ENCODE measurements at regions not wholly inside any gene's neighbourhood (a gene's known extent, or its start where the extent isn't known, plus 50 kb on each side); places are given as distances from the start of the nearest gene placed in this dataset.
"Not testable (repeated sequence)": the region's sequence is repeated elsewhere in the genome, so short reads cannot be mapped to it uniquely, and the experiment has no call there.

GRCh38 chr13:90591260-90591926, 756.1 kb upstream of the MIR17HG start:
- no peak for DNase-seq

DNA sequence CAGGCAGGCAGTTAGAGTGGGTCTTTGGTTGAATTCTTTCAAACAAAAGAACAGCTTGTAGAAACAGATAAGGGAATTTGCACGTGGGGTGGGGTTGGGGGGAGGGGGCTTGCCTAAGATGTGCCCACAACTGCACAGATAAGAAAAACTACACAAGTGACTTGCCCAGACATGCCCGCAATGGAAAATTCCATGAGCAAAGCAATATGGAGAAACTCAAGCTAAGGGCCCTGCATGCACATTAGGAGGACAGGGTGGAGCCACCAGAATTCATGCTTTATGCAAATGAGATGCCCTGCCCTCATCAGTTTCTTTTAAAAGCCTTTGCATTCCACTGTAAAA, 755.6 kb upstream of the MIR17HG start:
- no peak for DNase-seq

- no peak for DNase-seq
Measured at GRCh38 chr13:90592943-90593342, 754.5 kb upstream of the MIR17HG start.

GRCh38 chr13:90594681-90595080, 752.8 kb upstream of the MIR17HG start:
- no peak for DNase-seq

GRCh38 chr13:90605664-90606063, 741.8 kb upstream of the MIR17HG start:
- no peak for DNase-seq

- DNase-seq: not testable (repeated sequence)
Measured at GRCh38 chr13:90606921-90607320, 740.6 kb upstream of the MIR17HG start.

DNA sequence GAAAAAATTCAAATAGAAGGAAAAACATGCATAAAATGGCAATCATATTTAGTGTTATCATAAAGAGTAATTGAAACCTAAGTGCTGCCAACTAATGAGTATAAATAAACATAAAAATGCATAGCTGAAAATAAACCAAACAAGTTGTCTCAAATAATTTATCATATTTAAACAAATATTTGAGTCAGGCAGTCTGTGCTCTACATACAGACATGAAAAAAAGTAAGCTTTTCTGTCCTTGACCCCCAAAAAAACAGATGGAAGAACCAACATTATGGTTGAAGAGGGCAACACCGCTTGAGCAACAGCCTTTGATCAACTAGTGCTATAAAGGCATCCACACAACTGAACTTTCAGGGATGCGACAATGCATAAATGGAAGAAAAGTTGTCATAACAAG, 735.1 kb upstream of the MIR17HG start:
- no peak for DNase-seq

GRCh38 chr13:90613076-90613795, 734.3 kb upstream of the MIR17HG start:
- no peak for DNase-seq

DNA sequence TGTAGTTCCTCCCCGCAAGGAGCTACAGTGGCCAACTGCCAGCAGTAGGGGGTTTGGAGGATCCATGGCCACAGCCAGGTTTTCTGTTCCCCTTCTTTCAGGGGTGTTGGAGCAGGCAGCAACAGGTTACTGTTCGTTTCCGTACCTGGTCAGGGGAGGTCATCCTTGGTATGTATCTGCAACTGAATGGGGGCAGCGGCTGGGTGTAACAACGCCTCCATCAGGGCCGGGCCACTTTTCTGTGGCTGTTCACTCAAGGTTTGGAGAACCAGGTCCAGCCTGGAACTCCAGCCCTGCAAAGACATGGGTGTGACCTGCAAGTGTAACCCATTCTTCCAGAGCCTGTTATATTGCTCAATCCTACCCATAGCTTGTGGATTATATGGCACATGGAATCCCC, 732.3 kb upstream of the MIR17HG start:
- no peak for DNase-seq

- DNase-seq: no peak
Measured at GRCh38 chr13:90615767-90616166, 731.7 kb upstream of the MIR17HG start.

GRCh38 chr13:90618133-90618532, 729.4 kb upstream of the MIR17HG start:
- no peak for DNase-seq

DNA sequence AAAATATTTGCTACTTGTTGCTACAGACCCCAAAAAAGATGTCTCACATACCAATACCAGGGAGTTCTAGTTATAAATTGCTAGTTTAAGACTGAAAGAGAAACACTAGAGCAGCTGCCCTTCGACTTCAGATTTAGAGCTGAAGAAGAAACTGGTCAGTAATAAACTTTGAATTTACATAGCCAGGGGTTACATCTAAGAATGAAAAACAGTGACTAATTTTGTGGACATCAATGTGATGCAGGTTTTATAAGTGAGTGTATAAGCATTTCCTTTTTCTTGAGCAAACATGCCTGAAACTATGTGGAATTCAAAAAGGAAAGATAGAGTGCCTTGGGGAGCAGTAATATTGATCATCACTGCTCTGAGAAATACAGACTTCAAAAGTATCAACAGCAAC, 724.9 kb upstream of the MIR17HG start:
- DNase-seq: no peak

- no peak for DNase-seq
Measured at GRCh38 chr13:90623318-90624011, 724.0 kb upstream of the MIR17HG start.

- DNase-seq: no peak
Measured at GRCh38 chr13:90627813-90628212, 719.7 kb upstream of the MIR17HG start.

GRCh38 chr13:90628471-90628870, 719.0 kb upstream of the MIR17HG start:
- no peak for DNase-seq

GRCh38 chr13:90630716-90631115, 716.8 kb upstream of the MIR17HG start:
- DNase-seq: no peak

DNA sequence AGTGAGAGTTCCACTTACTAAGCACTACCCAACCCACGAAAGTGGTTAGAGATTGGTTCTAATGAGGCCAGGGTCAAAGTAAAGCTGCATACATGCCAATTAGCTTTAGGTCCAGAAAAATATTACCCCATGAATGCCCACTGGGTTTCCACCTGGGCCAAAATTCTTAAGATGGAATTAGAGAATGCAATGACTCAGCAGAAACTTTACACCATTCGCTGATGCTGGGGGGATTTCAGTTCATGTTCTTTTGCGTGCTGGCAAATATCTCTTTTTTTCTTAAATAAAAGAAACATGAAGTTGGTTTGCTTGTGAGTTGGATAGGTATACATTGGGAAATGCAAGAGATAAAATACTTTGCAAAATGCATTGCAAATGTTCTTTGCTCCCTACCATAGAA, 715.3 kb upstream of the MIR17HG start:
- DNase-seq: no peak

DNA sequence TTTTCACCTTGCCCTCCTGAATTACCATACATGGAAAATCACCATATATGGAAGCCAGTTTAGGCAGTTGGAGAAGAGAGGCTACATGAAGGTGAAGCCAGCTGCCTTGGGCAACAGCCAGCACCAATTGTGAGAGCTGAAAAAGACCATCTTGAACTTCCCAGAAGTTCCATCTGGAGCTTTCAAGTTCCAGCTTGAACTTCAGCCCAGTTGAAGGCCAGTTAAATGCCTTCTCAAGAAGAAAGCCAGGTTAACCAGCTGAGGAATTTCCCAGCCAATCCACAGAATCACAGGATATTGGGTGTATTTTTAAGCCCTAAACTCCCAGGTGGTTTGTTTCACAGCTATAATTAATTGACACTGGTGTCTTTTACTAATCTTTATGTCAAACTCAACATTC, 713.6 kb upstream of the MIR17HG start:
- DNase-seq: peak in 1 of 2 experiments; percentile 32

DNA sequence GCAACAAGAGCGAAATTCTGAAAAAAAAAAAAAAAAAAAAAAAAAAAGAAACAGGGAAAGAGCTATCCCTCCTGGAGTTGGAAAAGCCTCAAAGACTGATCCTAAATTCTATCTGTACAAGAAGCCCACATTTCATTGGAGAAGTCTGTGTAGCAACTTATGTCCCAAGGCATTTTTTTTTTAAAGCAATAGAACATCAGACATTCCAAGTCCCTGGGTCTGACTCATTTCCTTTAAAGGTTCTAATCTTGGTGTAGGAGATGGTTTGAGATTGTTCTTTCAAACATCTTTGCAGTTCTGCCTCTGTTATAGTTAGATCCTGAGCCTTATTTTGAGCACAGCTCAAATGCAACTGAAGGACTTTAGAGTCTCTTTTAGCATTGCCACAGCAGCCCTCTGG, 706.5 kb upstream of the MIR17HG start:
- DNase-seq: no peak

- no peak for DNase-seq
Measured at GRCh38 chr13:90641884-90642283, 705.6 kb upstream of the MIR17HG start.

DNA sequence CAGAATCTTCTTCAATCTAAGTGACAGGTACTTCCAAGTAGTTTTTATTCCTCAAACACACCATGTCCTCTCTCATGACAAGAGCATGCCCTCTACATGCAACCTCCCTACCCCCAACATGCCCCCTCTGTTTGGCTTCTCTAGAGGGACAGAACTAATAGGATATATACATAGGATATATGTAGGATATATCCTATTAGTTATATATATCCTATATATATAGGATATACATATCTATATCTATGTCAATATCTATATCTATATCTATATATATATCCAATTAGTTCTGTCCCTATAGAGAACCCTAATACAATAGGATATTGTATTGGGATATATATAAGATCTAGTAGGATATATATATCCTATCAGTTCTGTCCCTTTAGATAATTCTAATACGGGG, 701.9 kb upstream of the MIR17HG start:
- DNase-seq: no peak

DNA sequence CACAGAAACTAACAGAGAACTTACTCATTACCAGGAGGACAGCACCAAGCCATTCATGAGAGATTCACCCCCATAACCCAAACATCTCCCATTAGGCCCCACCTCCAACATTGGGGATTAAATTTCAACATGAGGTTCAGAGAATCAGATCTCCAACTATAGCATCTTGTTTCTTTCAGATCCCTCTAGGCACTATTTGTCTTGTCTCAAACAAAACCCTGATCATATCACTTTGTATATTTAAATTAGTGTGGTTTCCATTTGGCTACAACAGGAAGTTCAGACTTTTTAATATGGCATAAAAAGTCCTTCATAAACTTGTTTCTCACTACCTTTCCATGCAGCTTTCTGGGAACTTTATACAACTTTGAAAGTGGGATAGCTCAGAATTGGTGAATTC, 699.0 kb upstream of the MIR17HG start:
- DNase-seq: no peak

DNA sequence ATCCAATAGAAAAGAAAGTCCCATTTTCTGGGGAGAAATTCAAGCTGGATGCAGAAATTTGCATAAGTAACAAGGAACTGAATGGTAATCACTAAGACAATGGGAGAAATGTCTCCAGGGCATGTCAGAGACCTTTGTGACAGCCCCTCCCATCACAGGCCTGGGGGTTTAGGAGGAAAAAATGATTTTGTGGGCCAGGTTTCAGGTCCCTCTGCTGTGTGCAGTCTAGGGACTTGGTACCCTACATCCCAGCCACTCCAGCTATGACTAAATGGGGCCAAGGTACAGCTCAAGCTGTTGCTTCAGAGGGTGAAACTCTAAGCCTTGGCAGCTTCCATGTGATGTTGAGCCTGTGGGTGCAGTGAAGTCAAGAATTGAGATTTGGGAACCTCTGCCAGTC, 695.5 kb upstream of the MIR17HG start:
- DNase-seq: no peak

DNA sequence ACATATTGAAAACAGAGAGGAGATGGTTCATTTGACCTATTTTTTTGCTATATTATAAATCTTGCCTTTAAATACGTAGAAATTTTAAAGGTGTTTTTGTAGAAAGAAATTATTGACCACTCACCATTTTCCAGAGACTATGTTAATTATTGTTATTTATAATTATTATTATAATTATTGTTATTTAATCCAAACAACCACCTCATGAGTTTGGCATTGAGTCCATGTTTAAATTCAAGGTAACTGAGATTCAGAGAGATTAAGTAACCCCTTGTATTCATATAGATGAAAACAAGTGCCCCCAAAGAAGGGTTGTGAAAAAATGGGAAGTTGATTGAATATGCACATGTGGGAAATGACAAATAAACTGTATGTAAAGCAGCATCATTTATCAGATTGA, 692.5 kb upstream of the MIR17HG start:
- no peak for DNase-seq
